Loucy (cell line): ENCODE measurements at regions not wholly inside any gene's neighbourhood (a gene's known extent, or its start where the extent isn't known, plus 50 kb on each side); places are given as distances from the start of the nearest gene placed in this dataset.

ENCODE experiments used
- H2AFZ ChIP-seq: fragments of 200-600 bp; sonication (generic); 2 replicates; pipeline ENCODE4 v1.6.0; 2016; ENCODE audit warnings: antibody characterized with exemption, mild to moderate bottlenecking, low read length, moderate library complexity
- H3F3A ChIP-seq: fragments of 200-600 bp; 2 replicates; pipeline ENCODE4 v1.6.0; 2016; ENCODE audit warnings: antibody characterized with exemption, low read depth, mild to moderate bottlenecking
- H3K27me3 ChIP-seq: fragments of 200-600 bp; sonication (generic); 2 replicates; pipeline ENCODE4 v1.6.1; 2014; ENCODE audit warnings: low read length, mild to moderate bottlenecking; ENCODE audit not compliant: insufficient read depth, poor library complexity, severe bottlenecking
- H3K36me3 ChIP-seq: fragments of 200-600 bp; sonication (generic); 2 replicates; pipeline ENCODE4 v1.6.1; 2016; ENCODE audit warnings: low read length; ENCODE audit not compliant: insufficient read depth
- H3K4me1 ChIP-seq: fragments of 200-600 bp; sonication (generic); 2 replicates; pipeline ENCODE4 v1.5.1; 2014; ENCODE audit warnings: low read length, mild to moderate bottlenecking; ENCODE audit not compliant: insufficient read depth, poor library complexity, severe bottlenecking
- H3K4me2 ChIP-seq: fragments of 200-600 bp; sonication (generic); 2 replicates; pipeline ENCODE4 v1.6.0; 2014; ENCODE audit warnings: antibody characterized with exemption, low read length, low read depth, mild to moderate bottlenecking; ENCODE audit not compliant: poor library complexity, severe bottlenecking
- H3K4me3 ChIP-seq: fragments of 200-600 bp; sonication (generic); 2 replicates; pipeline ENCODE4 v1.5.1; 2014; ENCODE audit warnings: low read length, mild to moderate bottlenecking, mixed read lengths; ENCODE audit not compliant: poor library complexity, severe bottlenecking
- H3K79me2 ChIP-seq: fragments of 200-600 bp; sonication (generic); 2 replicates; pipeline ENCODE4 v1.6.1; 2014; ENCODE audit warnings: low read length; ENCODE audit not compliant: insufficient read depth
- H3K9ac ChIP-seq: fragments of 200-600 bp; sonication (generic); 2 replicates; pipeline ENCODE4 v1.6.0; 2014; ENCODE audit warnings: mild to moderate bottlenecking, low read depth, low read length, moderate library complexity; ENCODE audit not compliant: poor library complexity, severe bottlenecking
- H3K9me2 ChIP-seq: fragments of 200-600 bp; sonication (generic); replicated peaks from 2 replicates; pipeline ENCODE4 v1.6.1; 2016; ENCODE audit warnings: low read depth, low read length, mixed read lengths
- H3K9me3 ChIP-seq: fragments of 200-600 bp; sonication (generic); 2 replicates; pipeline ENCODE4 v1.6.1; 2014; ENCODE audit warnings: mild to moderate bottlenecking, antibody characterized with exemption, low read length, low read depth; ENCODE audit not compliant: insufficient read depth
- H4K20me1 ChIP-seq: fragments of 200-600 bp; sonication (generic); 2 replicates; pipeline ENCODE4 v1.6.0; 2014; ENCODE audit warnings: antibody characterized with exemption, low read length, mild to moderate bottlenecking; ENCODE audit not compliant: insufficient read depth, poor library complexity, severe bottlenecking
- EZH2phosphoT487 ChIP-seq: fragments of 200-600 bp; IDR thresholded peaks from 2 replicates; pipeline ENCODE4 v1.6.1; 2018; ENCODE audit warnings: antibody characterized with exemption, mild to moderate bottlenecking, moderate library complexity, borderline replicate concordance
- TF ChIP-seq, protein P1 (sequence below): fragments of 200-600 bp; sonication (generic); conservative IDR thresholded peaks from 2 replicates; pipeline ENCODE4 v1.5.1; 2014; ENCODE audit warnings: mild to moderate bottlenecking, antibody characterized with exemption, low read length

- Histone ChIP-seq H3F3A (no peaks in the 10 kb centered on the region), H3K27me3 (no peaks in the 10 kb centered on the region), H3K36me3 (no peaks in the 10 kb centered on the region), H3K79me2 (no peaks in the 10 kb centered on the region), H3K4me3 (no peak overlapping the region), H2AFZ (no peak overlapping the region), H3K4me1 (no peaks in the 10 kb centered on the region), H3K9ac (no peak overlapping the region), H4K20me1 (no peaks in the 10 kb centered on the region), H3K9me3 (no peaks in the 10 kb centered on the region), H3K9me2 (no peaks in the 10 kb centered on the region), H3K4me2 (no peak overlapping the region)
- TF ChIP-seq, protein P1, sequence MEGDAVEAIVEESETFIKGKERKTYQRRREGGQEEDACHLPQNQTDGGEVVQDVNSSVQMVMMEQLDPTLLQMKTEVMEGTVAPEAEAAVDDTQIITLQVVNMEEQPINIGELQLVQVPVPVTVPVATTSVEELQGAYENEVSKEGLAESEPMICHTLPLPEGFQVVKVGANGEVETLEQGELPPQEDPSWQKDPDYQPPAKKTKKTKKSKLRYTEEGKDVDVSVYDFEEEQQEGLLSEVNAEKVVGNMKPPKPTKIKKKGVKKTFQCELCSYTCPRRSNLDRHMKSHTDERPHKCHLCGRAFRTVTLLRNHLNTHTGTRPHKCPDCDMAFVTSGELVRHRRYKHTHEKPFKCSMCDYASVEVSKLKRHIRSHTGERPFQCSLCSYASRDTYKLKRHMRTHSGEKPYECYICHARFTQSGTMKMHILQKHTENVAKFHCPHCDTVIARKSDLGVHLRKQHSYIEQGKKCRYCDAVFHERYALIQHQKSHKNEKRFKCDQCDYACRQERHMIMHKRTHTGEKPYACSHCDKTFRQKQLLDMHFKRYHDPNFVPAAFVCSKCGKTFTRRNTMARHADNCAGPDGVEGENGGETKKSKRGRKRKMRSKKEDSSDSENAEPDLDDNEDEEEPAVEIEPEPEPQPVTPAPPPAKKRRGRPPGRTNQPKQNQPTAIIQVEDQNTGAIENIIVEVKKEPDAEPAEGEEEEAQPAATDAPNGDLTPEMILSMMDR = no peak
- no peak for TF ChIP-seq EZH2phosphoT487
These were observed 103.7 kb upstream of the HABP2 start for GRCh38 chr10:113449006-113449695.

DNA sequence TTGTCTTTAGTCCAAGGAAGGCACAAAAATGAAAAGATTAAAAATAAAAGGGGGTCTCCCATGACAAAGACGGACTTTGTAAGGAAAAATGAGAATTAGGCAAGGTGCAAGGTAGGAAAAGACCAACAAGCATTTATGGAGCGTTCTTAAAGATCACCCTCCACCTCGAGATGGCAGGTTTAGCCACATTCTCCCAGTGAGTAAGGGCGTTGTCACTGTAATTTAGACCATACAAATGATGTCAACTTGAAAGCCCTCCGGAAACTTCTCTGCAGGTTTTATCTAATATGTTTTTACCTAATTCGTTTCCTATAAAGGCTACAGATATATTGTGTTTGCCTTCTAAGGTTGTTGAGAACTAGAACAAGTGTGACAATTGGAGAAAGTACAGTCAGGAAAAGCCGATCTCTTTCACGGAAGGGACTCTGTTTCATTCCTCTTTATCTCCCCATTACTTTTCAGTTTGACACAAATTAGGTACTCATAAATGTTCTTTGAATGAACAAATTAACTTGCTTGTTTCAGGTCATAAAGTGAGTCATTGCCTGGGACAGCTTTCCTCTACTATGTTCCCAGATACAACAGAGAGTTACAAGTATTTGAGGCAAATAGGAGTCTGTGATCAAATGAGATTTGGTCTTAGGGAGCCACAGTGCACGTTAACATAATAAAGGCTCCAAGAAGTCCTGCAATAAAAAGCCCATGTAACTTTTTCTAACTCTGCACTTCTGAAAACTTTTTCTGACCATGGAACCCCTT lies 102.6 kb upstream of the HABP2 start:
- no peaks in the 10 kb centered on the region for H3K4me1 ChIP-seq
- no peaks in the 10 kb centered on the region for H3K9me3 ChIP-seq
- no peaks in the 10 kb centered on the region for H3K79me2 ChIP-seq
- no peak overlapping the region for H2AFZ ChIP-seq
- no peak overlapping the region for H3K9ac ChIP-seq
- H3K4me2 ChIP-seq = no peak overlapping the region
- H3K36me3 ChIP-seq = no peaks in the 10 kb centered on the region
- no peak for TF ChIP-seq EZH2phosphoT487
- TF ChIP-seq, protein P1 = no peak
- H3K27me3 ChIP-seq = no peaks in the 10 kb centered on the region
- no peaks in the 10 kb centered on the region for H3F3A ChIP-seq
- H4K20me1 ChIP-seq = no peaks in the 10 kb centered on the region
- no peaks in the 10 kb centered on the region for H3K9me2 ChIP-seq
- no peak overlapping the region for H3K4me3 ChIP-seq

DNA sequence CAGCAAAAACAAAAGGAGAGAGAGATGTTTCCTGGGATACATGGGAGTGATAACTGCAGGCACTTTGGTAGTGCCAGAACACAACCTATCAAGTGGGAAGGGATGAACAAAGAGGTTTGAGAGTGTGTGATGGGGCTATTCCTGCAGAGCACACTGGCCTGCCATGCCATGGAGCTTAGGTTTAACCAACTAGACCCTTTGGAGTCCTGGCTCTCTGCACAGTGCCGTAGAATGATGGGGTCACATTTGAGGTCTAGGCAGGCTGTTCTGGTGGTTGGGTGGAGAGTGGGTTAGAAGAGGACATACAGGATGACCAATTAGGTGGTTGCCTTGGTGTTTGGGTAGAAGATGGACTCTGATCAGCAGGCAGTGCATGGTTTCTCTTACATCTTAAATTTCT lies 101.9 kb upstream of the HABP2 start:
- Histone ChIP-seq H3K9me2 (no peaks in the 10 kb centered on the region), H2AFZ (no peak overlapping the region), H3K9me3 (no peaks in the 10 kb centered on the region), H3F3A (no peaks in the 10 kb centered on the region), H3K4me2 (no peak overlapping the region), H4K20me1 (no peaks in the 10 kb centered on the region), H3K79me2 (no peaks in the 10 kb centered on the region), H3K9ac (no peak overlapping the region), H3K4me1 (no peaks in the 10 kb centered on the region), H3K4me3 (no peak overlapping the region), H3K36me3 (no peaks in the 10 kb centered on the region), H3K27me3 (no peaks in the 10 kb centered on the region)
- no peak for TF ChIP-seq EZH2phosphoT487
- TF ChIP-seq, protein P1 = no peak
